ENCODE measurements at regions not wholly inside any gene's neighbourhood (a gene's known extent, or its start where the extent isn't known, plus 50 kb on each side); places are given as distances from the start of the nearest gene placed in this dataset.

- H3K27ac ChIP-seq (ENCODE audit: extremely low read depth, low read depth, low read length): no peak overlapping the region
- CTCF ChIA-PET (ENCODE audit: low intra/inter-chr PET ratio): no interaction called here
- H2AFZ ChIP-seq (ENCODE audit: low read depth, low read length): no peak overlapping the region
- no peaks in the 10 kb centered on the region for H4K20me1 ChIP-seq (replicated peaks; ENCODE audit: control insufficient read depth, insufficient read depth, low read length)
- peaks cover 5 to 52% of the 10 kb centered on the region in 2 experiments; a peak in 4 of 5 replicates for H3K27me3 ChIP-seq (ENCODE audit: control insufficient read depth in 2 of 2, insufficient read depth in 2 of 2, low read length in 2 of 2)
- no peak overlapping the region for H3K4me3 ChIP-seq
- no peak overlapping the region for H3K4me2 ChIP-seq (ENCODE audit: insufficient read depth, low read length)
- H3K4me1 ChIP-seq (replicated peaks in 1 of 2; ENCODE audit: control insufficient read depth in 2 of 2, insufficient read depth in 2 of 2, low read length in 2 of 2): no peaks in the 10 kb centered on the region; a peak in 1 of 5 replicates
- no TSS peak for BruUV-seq (replicated peaks)
- no peaks in the 10 kb centered on the region for H3K79me2 ChIP-seq (ENCODE audit: control insufficient read depth, insufficient read depth, low read length)
- DNase-seq (ENCODE audit: extremely low read depth in 1 of 4, low spot score in 3 of 4): no peak
- intact Hi-C loops (cut with micrococcal nuclease): no loop called here
- no peak for FAIRE-seq
- H3K36me3 ChIP-seq (ENCODE audit: control insufficient read depth, insufficient read depth, low read length): no peaks in the 10 kb centered on the region
- no peaks in the 10 kb centered on the region for H3K9me3 ChIP-seq (replicated peaks; ENCODE audit: control insufficient read depth, insufficient read depth, low read depth, low read length)
- POLR2A ChIA-PET: interaction anchor here (0.6 to 1.2 kb wide), 2 partner anchors 9 to 1154 kb away, joined by 4 to 5 read pairs; no protein-coding TSS in a partner anchor
- no peak for ATAC-seq
- H3K9me1 ChIP-seq (ENCODE audit: control insufficient read depth, insufficient read depth, low read length): no peaks in the 10 kb centered on the region
- TF ChIP-seq SPI1 (IDR thresholded peaks at IDR 0.05; ENCODE audit: borderline replicate concordance, low read depth, low read length) (peak; percentile 96), ZNF431 (CRISPR knock-in tag; IDR thresholded peaks at IDR 0.05) (0 out of 2 replicates have a peak, but pooled peaks have one; percentile 26), GABPA (tag; conservative IDR thresholded peaks at IDR 0.05; ENCODE audit: low read depth) (0 out of 2 replicates have a peak, but pooled peaks have one; percentile 23), POLR3G (IDR thresholded peaks at IDR 0.05; ENCODE audit: extremely low read depth, insufficient read length, insufficient replicate concordance) (no peak)
- in situ Hi-C loops (cut with MboI): loop anchor here (25.0 kb wide), 1 partner anchor 664 kb away; the partner anchor contains the start of gene ID2
- no peak overlapping the region for H3K9ac ChIP-seq (ENCODE audit: insufficient read depth in 1 of 2, low read depth in 2 of 2, low read length in 2 of 2)
- 0% methylated on average over 9 of the region's 9 CpGs for WGBS (ENCODE audit: insufficient coverage, low coverage, missing lambda C conversion rate)
Measured at GRCh38 chr2:8022908-8023640, 658.8 kb upstream of the ID2 start.

- DNase-seq (ENCODE audit: extremely low read depth in 1 of 4, low spot score in 3 of 4) (no peak), FAIRE-seq (no peak), ATAC-seq (no peak)
- H3K79me2 ChIP-seq (ENCODE audit: control insufficient read depth, insufficient read depth, low read length): no peaks in the 10 kb centered on the region
- H3K4me1 ChIP-seq (replicated peaks in 1 of 2; ENCODE audit: control insufficient read depth in 2 of 2, insufficient read depth in 2 of 2, low read length in 2 of 2): no peaks in the 10 kb centered on the region; a peak in 1 of 5 replicates
- no peaks in the 10 kb centered on the region for H3K9me3 ChIP-seq (replicated peaks; ENCODE audit: control insufficient read depth, insufficient read depth, low read depth, low read length)
- H3K27me3 ChIP-seq (ENCODE audit: control insufficient read depth in 2 of 2, insufficient read depth in 2 of 2, low read length in 2 of 2): peaks cover 5 to 56% of the 10 kb centered on the region in 2 experiments; a peak in 4 of 5 replicates
- POLR2A ChIA-PET: interaction anchor here (0.6 kb wide), 1 partner anchor 93 kb away, joined by 3 read pairs; no protein-coding TSS in a partner anchor
- no peaks in the 10 kb centered on the region for H3K9me1 ChIP-seq (ENCODE audit: control insufficient read depth, insufficient read depth, low read length)
- 0 out of 2 replicates have a peak, but pooled peaks cover 5% of the 10 kb centered on the region for H4K20me1 ChIP-seq (replicated peaks; ENCODE audit: control insufficient read depth, insufficient read depth, low read length)
- WGBS (ENCODE audit: insufficient coverage, low coverage, missing lambda C conversion rate): 0% methylated on average over 7 of the region's 8 CpGs
- no peak overlapping the region for H3K4me2 ChIP-seq (ENCODE audit: insufficient read depth, low read length)
- H3K27ac ChIP-seq (ENCODE audit: extremely low read depth, low read depth, low read length): no peak overlapping the region
- no peak overlapping the region for H2AFZ ChIP-seq (ENCODE audit: low read depth, low read length)
- no TSS peak for BruUV-seq (replicated peaks)
- intact Hi-C loops (cut with micrococcal nuclease) (no loop called here), in situ Hi-C loops (cut with MboI) (loop anchor here (25.0 kb wide), 1 partner anchor 663 kb away; the partner anchor contains the start of gene ID2)
- H3K36me3 ChIP-seq (ENCODE audit: control insufficient read depth, insufficient read depth, low read length): no peaks in the 10 kb centered on the region
- CTCF ChIA-PET (ENCODE audit: low intra/inter-chr PET ratio): no interaction called here
- no peak overlapping the region for H3K9ac ChIP-seq (ENCODE audit: insufficient read depth in 1 of 2, low read depth in 2 of 2, low read length in 2 of 2)
- H3K4me3 ChIP-seq: no peak overlapping the region
- no peak for TF ChIP-seq TEAD4 (IDR thresholded peaks at IDR 0.05; ENCODE audit: low read length)
- no peak for TF ChIP-seq TEAD4 (CRISPR knock-in tag; IDR thresholded peaks at IDR 0.05; ENCODE audit: borderline replicate concordance)
- TF ChIP-seq NCOR1 (IDR thresholded peaks at IDR 0.05): no peak
- no peak for TF ChIP-seq ESRRA (IDR thresholded peaks at IDR 0.05; ENCODE audit: borderline replicate concordance, low read depth)
- no peak for TF ChIP-seq KHSRP (IDR thresholded peaks at IDR 0.05)
- TF ChIP-seq SMARCE1 (IDR thresholded peaks at IDR 0.05): no peak
- no peak for TF ChIP-seq RBM15 (IDR thresholded peaks at IDR 0.05; ENCODE audit: insufficient read depth, low read length)
- TF ChIP-seq CHCHD3 (CRISPR knock-in tag; IDR thresholded peaks at IDR 0.05): no peak
- no peak for TF ChIP-seq THAP7 (CRISPR knock-in tag; IDR thresholded peaks at IDR 0.05)
- no peak for TF ChIP-seq ZNF512 (tag; IDR thresholded peaks at IDR 0.05)
Measured at GRCh38 chr2:8024506-8024905, 657.4 kb upstream of the ID2 start.

Measured in K562 (cell line).